Stimulated activated CD4-positive, alpha-beta T cell treated with anti-CD3 and anti-CD28 coated beads, TNF-alpha, amount 100 ng/mL, for 24 hours (primary cell): ENCODE measurements at regions not wholly inside any gene's neighbourhood (a gene's known extent, or its start where the extent isn't known, plus 50 kb on each side); places are given as distances from the start of the nearest gene placed in this dataset.
"Not testable (repeated sequence)": the region's sequence is repeated elsewhere in the genome, so short reads cannot be mapped to it uniquely, and the experiment has no call there.

Experiments used
- DNase-seq, 3 experiments: peaks; one replicate each; pipeline ENCODE4 v3.0.0-alpha.2; 2020; ENCODE audit warnings: low read depth in 3 of 3

- no peak for DNase-seq
Measured at GRCh38 chr4:38333219-38333618, 330.8 kb upstream of the KLF3 start.

- no peak for DNase-seq
Measured at GRCh38 chr4:38334791-38335190, 329.2 kb upstream of the KLF3 start.

GRCh38 chr4:38338939-38339338 is 325.1 kb upstream of the KLF3 start:
- not testable (repeated sequence) for DNase-seq

- DNase-seq = no peak
Measured at GRCh38 chr4:38343608-38344007, 320.4 kb upstream of the KLF3 start.

GRCh38 chr4:38344929-38345328 is 319.1 kb upstream of the KLF3 start:
- DNase-seq = no peak

- no peak for DNase-seq
Measured at GRCh38 chr4:38347251-38347650, 316.7 kb upstream of the KLF3 start.

GRCh38 chr4:38354421-38354820 is 309.6 kb upstream of the KLF3 start:
- DNase-seq = no peak

GRCh38 chr4:38354872-38355271 is 309.1 kb upstream of the KLF3 start:
- no peak for DNase-seq

- DNase-seq = no peak
Measured at GRCh38 chr4:38356686-38357085, 307.3 kb upstream of the KLF3 start.

- DNase-seq = no peak
Measured at GRCh38 chr4:38357546-38357945, 306.5 kb upstream of the KLF3 start.

GRCh38 chr4:38359113-38359512 is 304.9 kb upstream of the KLF3 start:
- DNase-seq = no peak

- DNase-seq = no peak
Measured at GRCh38 chr4:38360201-38360600, 303.8 kb upstream of the KLF3 start.

- no peak for DNase-seq
Measured at GRCh38 chr4:38364383-38364963, 299.5 kb upstream of the KLF3 start.

GRCh38 chr4:38365261-38365660 is 298.7 kb upstream of the KLF3 start:
- DNase-seq = no peak

GRCh38 chr4:38365748-38366310 is 298.2 kb upstream of the KLF3 start:
- no peak for DNase-seq

GRCh38 chr4:38366456-38366855 is 297.5 kb upstream of the KLF3 start:
- DNase-seq = no peak

GRCh38 chr4:38366997-38367396 is 297.0 kb upstream of the KLF3 start:
- DNase-seq = no peak

- DNase-seq = no peak
Measured at GRCh38 chr4:38367642-38368174, 296.3 kb upstream of the KLF3 start.

- DNase-seq = no peak
Measured at GRCh38 chr4:38368613-38369012, 295.4 kb upstream of the KLF3 start.

GRCh38 chr4:38371391-38371851 is 292.6 kb upstream of the KLF3 start:
- no peak for DNase-seq

- no peak for DNase-seq
Measured at GRCh38 chr4:38373375-38373774, 290.6 kb upstream of the KLF3 start.

- no peak for DNase-seq
Measured at GRCh38 chr4:38377195-38377594, 286.8 kb upstream of the KLF3 start.

- no peak for DNase-seq
Measured at GRCh38 chr4:38378478-38378877, 285.5 kb upstream of the KLF3 start.

GRCh38 chr4:38381788-38382187 is 282.2 kb upstream of the KLF3 start:
- no peak for DNase-seq
